B cell (primary cell): ENCODE measurements at regions not wholly inside any gene's neighbourhood (a gene's known extent, or its start where the extent isn't known, plus 50 kb on each side); places are given as distances from the start of the nearest gene placed in this dataset.

Experiments used
- ATAC-seq: fragments of 200-7000 bp; cut with Tn5 transposase; one replicate; pipeline ENCODE4 v1.10.0; 2021; ENCODE audit warnings: low read depth, mild to moderate bottlenecking, moderate number of reproducible peaks, moderate library complexity
- CTCF ChIA-PET: fragments of 350-600 bp; sonication (Branson Sonifier 250); formaldehyde crosslinking; loops from one replicate; lab custom pipeline; 2021; ENCODE audit warnings: antibody characterized with exemption, inconsistent platforms; lab: Charles Lee
- POLR2A ChIA-PET: fragments of 350-600 bp; sonication (Branson Sonifier 250); formaldehyde crosslinking; loops from one replicate; lab custom pipeline; 2021; ENCODE audit warnings: antibody characterized with exemption; lab: Charles Lee
- DNase-seq: peaks from one replicate; pipeline ENCODE4 v3.0.0; 2013
- H2AFZ ChIP-seq: 2 replicates; pipeline ENCODE4 v1.6.1; 2012; ENCODE audit warnings: mild to moderate bottlenecking, low read depth, low read length; ENCODE audit not compliant: insufficient read depth, poor library complexity, severe bottlenecking
- H3K27ac ChIP-seq, 2 donors: 1 replicate in 1 of 2; 2 replicates in 1 of 2; pipeline ENCODE4 v1.5.1; 2012 to 2013; ENCODE audit warnings: low read length in 2 of 2, mild to moderate bottlenecking in 2 of 2, moderate library complexity in 1 of 2
- H3K27me3 ChIP-seq, 4 experiments: fragments of 200-600 bp in 1 of 4; sonication (generic) in 1 of 4; replicated peaks in 1 of 4; 1 replicate in 2 of 4; 2 replicates in 2 of 4; pipeline versions ENCODE4 v1.6.1 to v1.7.0; 2013 to 2016; ENCODE audit warnings: low read length in 3 of 4, mild to moderate bottlenecking in 2 of 4, mixed read lengths in 1 of 4, moderate library complexity in 1 of 4; ENCODE audit not compliant: insufficient read depth in 4 of 4, control insufficient read depth in 3 of 4; ENCODE audit errors: control extremely low read depth in 1 of 4
- H3K36me3 ChIP-seq, 2 experiments: replicated peaks in 1 of 2; 1 replicate in 1 of 2; 2 replicates in 1 of 2; pipeline versions ENCODE4 v1.6.1 to v1.7.1; 2013; ENCODE audit warnings: low read length in 1 of 2; ENCODE audit not compliant: insufficient read depth in 2 of 2, control insufficient read depth in 1 of 2; ENCODE audit errors: control extremely low read depth in 1 of 2, extremely low read depth in 1 of 2
- H3K4me1 ChIP-seq, 2 donors: fragments of 200-600 bp in 1 of 2; sonication (generic) in 1 of 2; 1 replicate in 1 of 2; 2 replicates in 1 of 2; pipeline versions ENCODE4 v1.5.1 to v1.6.1; 2013 to 2017; ENCODE audit warnings: low read length in 2 of 2; ENCODE audit not compliant: control insufficient read depth in 2 of 2, insufficient read depth in 2 of 2
- H3K4me2 ChIP-seq: replicated peaks from 2 replicates; pipeline ENCODE3; 2012; ENCODE audit warnings: mild to moderate bottlenecking, low read depth, low read length; ENCODE audit not compliant: poor library complexity, severe bottlenecking
- H3K4me3 ChIP-seq, 5 experiments: fragments of 200-600 bp in 1 of 5; sonication (generic) in 1 of 5; 1 replicate in 3 of 5; 2 replicates in 2 of 5; pipeline versions ENCODE4 v1.5.1 to v1.7.0; 2011 to 2016; ENCODE audit warnings: low read length in 4 of 5, mild to moderate bottlenecking in 4 of 5, low read depth in 2 of 5, control low read depth in 1 of 5, moderate library complexity in 1 of 5; ENCODE audit not compliant: insufficient read depth in 1 of 5; ENCODE audit errors: control extremely low read depth in 1 of 5, extremely low read depth in 1 of 5
- H3K79me2 ChIP-seq: fragments of 200-600 bp; sonication (generic); one replicate; pipeline ENCODE4 v1.6.0; 2016; ENCODE audit warnings: low read length; ENCODE audit not compliant: control insufficient read depth, insufficient read depth
- H3K9ac ChIP-seq: fragments of 200-600 bp; sonication (generic); 2 replicates; pipeline ENCODE4 v1.6.1; 2017; ENCODE audit warnings: mild to moderate bottlenecking, low read length, moderate library complexity
- H3K9me3 ChIP-seq, 3 donors: one replicate each; pipeline versions ENCODE4 v1.6.1 to v1.7.1; 2013; ENCODE audit warnings: low read length in 2 of 3; ENCODE audit not compliant: control insufficient read depth in 2 of 3, insufficient read depth in 1 of 3; ENCODE audit errors: control extremely low read depth in 1 of 3
- H4K20me1 ChIP-seq: 2 replicates; pipeline ENCODE4 v1.6.0; 2012; ENCODE audit warnings: mild to moderate bottlenecking, low read length; ENCODE audit not compliant: insufficient read depth, control insufficient read depth, poor library complexity, severe bottlenecking
- H3K27ac Mint-ChIP-seq: one replicate; pipeline ENCODE4 v1.8.0; 2021; ENCODE audit warnings: mixed read lengths
- H3K27me3 Mint-ChIP-seq: one replicate; pipeline ENCODE4 v1.8.0; 2021; ENCODE audit warnings: mixed read lengths
- H3K4me1 Mint-ChIP-seq: one replicate; pipeline ENCODE4 v1.8.0; 2021; ENCODE audit warnings: mixed read lengths
- H3K4me3 Mint-ChIP-seq: one replicate; pipeline ENCODE4 v1.8.0; 2021; ENCODE audit warnings: mixed read lengths
- H3K9me3 Mint-ChIP-seq: one replicate; pipeline ENCODE4 v1.8.0; 2022; ENCODE audit warnings: mixed read lengths; ENCODE audit not compliant: insufficient read depth
- EZH2 ChIP-seq: IDR thresholded peaks from 2 replicates; pipeline ENCODE4 v1.6.1; 2012; ENCODE audit warnings: borderline replicate concordance, low read depth, mild to moderate bottlenecking, moderate library complexity, low read length; ENCODE audit not compliant: insufficient read depth, poor library complexity, severe bottlenecking
- WGBS: methylation state at CpG from one replicate; pipeline ENCODE4 v1.1.5; 2013; ENCODE audit warnings: missing lambda C conversion rate; ENCODE audit not compliant: insufficient coverage; 5-methylcytosine and 5-hydroxymethylcytosine counted together
- intact Hi-C: fragments of 100-400 bp; cut with micrococcal nuclease; formaldehyde crosslinking; loops from one replicate; pipeline ENCODE4 v1.10.0; 2022
- TF ChIP-seq, protein P1 (sequence below): fragments of 200-600 bp; IDR thresholded peaks from one replicate; pipeline ENCODE4 v1.8.0; 2022; ENCODE audit warnings: antibody characterized with exemption, mild to moderate bottlenecking

DNA sequence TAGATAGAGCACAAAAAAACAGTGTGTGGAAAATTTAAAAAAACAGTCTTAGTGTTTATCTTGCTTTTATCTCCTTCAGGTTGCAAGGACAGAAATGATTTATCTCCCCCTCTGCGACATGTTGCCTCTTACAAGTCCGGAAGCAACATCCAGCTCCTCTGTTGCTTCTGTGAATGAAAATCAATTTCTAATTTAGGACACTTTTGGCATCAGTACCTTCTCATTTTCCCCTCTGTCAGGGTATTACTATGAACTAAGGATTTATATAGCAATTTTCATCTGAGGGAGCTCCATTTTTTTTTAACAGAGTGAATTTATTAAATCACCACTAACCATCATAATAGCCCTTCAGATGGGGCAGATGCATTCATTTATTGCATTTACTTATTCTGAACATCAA, 116.6 kb upstream of the PLXNC1 start:
- Histone ChIP-seq H3K4me2 (no peak overlapping the region), H3K9ac (no peak overlapping the region), H3K4me1 (no peaks in the 10 kb centered on the region), H2AFZ (no peak overlapping the region), H3K27ac (no peak overlapping the region), H3K36me3 (no peaks in the 10 kb centered on the region), H3K9me3 (peaks cover 0 to 6% (median 3%) of the 10 kb centered on the region in 3 donors), H4K20me1 (no peaks in the 10 kb centered on the region), H3K79me2 (no peaks in the 10 kb centered on the region), H3K4me3 (no peak overlapping the region), H3K27me3 (peaks cover 0 to 11% (median 2%) of the 10 kb centered on the region in 4 experiments)
- H3K9me3 Mint-ChIP-seq: peaks cover 2% of the 10 kb centered on the region
- peaks cover 60% of the 10 kb centered on the region for H3K27me3 Mint-ChIP-seq
- no CpG with 5 or more reads among the region's 2 CpGs for WGBS
- TF ChIP-seq EZH2: no peak
- TF ChIP-seq, protein P1, sequence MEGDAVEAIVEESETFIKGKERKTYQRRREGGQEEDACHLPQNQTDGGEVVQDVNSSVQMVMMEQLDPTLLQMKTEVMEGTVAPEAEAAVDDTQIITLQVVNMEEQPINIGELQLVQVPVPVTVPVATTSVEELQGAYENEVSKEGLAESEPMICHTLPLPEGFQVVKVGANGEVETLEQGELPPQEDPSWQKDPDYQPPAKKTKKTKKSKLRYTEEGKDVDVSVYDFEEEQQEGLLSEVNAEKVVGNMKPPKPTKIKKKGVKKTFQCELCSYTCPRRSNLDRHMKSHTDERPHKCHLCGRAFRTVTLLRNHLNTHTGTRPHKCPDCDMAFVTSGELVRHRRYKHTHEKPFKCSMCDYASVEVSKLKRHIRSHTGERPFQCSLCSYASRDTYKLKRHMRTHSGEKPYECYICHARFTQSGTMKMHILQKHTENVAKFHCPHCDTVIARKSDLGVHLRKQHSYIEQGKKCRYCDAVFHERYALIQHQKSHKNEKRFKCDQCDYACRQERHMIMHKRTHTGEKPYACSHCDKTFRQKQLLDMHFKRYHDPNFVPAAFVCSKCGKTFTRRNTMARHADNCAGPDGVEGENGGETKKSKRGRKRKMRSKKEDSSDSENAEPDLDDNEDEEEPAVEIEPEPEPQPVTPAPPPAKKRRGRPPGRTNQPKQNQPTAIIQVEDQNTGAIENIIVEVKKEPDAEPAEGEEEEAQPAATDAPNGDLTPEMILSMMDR: no peak
- no peak for DNase-seq
- ChIA-PET CTCF (no interaction called here), POLR2A (no interaction called here)
- no peak overlapping the region for H3K4me3 Mint-ChIP-seq
- no peaks in the 10 kb centered on the region for H3K4me1 Mint-ChIP-seq
- H3K27ac Mint-ChIP-seq: no peak overlapping the region
- intact Hi-C loops: no loop called here
- no peak for ATAC-seq

DNA sequence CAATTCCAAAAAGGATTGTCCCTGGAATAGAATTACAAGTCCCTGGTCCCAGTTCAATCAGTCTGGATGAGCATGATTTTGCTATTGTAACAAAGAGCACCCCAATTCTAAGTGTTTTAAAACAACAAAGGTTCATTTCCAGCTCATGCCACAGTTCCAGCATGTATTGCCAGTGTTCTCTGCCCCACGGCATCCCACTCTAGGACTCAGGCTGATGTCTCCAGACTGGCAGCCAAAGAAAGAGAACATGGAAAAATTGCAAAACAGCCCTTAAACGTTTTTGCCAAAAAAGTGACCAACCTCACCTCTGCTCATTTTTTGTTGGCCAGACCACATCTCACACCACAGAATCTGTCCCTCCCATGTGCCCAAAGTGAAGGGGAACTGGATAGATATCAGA, 116.0 kb upstream of the PLXNC1 start:
- no peak for ATAC-seq
- H3K4me3 Mint-ChIP-seq: no peak overlapping the region

More for the DNA sequence above, 116.0 kb upstream of the PLXNC1 start:
- Histone ChIP-seq H2AFZ (no peak overlapping the region), H3K4me2 (no peak overlapping the region), H3K79me2 (no peaks in the 10 kb centered on the region), H3K4me1 (no peaks in the 10 kb centered on the region), H3K9ac (no peak overlapping the region), H3K4me3 (no peak overlapping the region), H3K36me3 (no peaks in the 10 kb centered on the region), H3K27me3 (peaks cover 0 to 11% (median 2%) of the 10 kb centered on the region in 4 experiments), H3K27ac (no peak overlapping the region), H3K9me3 (peaks cover 0 to 6% (median 3%) of the 10 kb centered on the region in 3 donors), H4K20me1 (no peaks in the 10 kb centered on the region)
- Mint-ChIP-seq H3K9me3 (peaks cover 2% of the 10 kb centered on the region), H3K4me1 (no peaks in the 10 kb centered on the region), H3K27me3 (peaks cover 59% of the 10 kb centered on the region), H3K27ac (no peak overlapping the region)
- ChIA-PET POLR2A (no interaction called here), CTCF (no interaction called here)
- 91% methylated on average over 1 of the region's 2 CpGs for WGBS
- TF ChIP-seq, protein P1: no peak
- no peak for TF ChIP-seq EZH2
- DNase-seq: no peak
- intact Hi-C loops: no loop called here
